GDM1 (cell line): ENCODE measurements at regions not wholly inside any gene's neighbourhood (a gene's known extent, or its start where the extent isn't known, plus 50 kb on each side); places are given as distances from the start of the nearest gene placed in this dataset.
"Not testable (repeated sequence)": the region's sequence is repeated elsewhere in the genome, so short reads cannot be mapped to it uniquely, and the experiment has no call there.

Experiments
- DNase-seq: peaks from one replicate; lab custom pipeline; 2025; lab: John Stamatoyannopoulos, UW

DNA sequence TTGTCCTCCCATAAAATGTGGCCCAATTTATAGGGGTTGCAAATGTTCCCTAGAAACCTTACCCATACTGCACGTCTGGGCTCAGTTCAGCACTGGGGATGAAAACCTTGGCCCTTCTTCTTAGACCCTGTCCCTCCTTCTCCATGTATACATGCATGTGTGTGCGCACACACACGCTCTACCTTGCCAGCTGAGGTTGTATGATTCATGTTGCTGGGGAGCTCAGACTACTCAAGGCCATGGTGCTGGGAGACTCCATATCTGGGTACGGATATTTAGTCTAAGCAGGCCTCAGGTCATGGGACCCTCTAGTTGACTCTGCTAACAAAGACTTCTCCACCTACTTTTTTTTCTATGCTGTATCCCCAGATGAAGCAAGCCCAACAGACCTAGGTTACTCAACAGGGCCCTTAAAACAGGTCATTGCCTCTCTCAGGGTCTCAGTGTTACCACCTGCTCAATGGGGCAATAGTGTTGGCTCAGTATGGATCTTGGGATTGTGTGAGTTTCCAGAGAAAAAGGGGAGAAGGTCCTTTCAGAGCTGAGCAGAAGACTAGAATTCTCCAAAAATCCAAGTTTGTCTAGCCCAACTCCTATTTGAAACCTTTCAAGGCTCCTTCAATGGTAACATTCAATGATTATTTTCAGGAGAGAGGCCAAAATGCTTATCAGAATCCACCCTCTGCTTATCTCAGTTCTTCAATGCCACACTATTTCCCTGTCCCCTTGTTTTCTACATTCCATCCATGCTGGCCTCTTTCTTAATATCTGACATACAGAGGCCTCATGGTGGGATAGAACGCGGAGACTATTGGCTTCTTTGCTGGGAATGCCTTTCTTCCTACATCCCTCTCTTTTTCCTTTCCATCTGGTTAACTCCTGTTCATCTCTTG, 123.6 kb upstream of the PITX1 start:
- no peak for DNase-seq

GRCh38 chr5:135156715-135157404, 122.8 kb upstream of the PITX1 start:
- no peak for DNase-seq

DNA sequence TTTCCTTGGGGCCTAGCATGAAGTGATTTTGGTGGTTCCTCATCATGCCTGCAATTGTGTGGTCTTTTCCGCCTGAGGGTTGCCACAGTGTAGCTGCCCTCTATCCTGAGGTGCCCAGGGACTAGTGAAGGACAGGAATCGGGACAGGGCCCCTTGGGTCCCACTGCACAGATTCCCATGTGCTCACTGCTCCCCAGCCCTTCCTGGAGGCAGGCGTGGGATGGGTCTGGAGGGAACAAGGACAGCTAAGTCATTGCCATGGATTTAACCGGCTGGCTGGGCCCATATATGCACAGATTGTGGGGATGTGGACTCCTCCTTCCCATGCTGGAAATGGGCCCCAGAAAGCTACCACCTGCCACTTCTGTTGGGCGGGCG, 122.3 kb upstream of the PITX1 start:
- no peak for DNase-seq

- no peak for DNase-seq
These were observed 121.7 kb upstream of the PITX1 start for GRCh38 chr5:135155616-135156214.

- no peak for DNase-seq
These were observed 120.9 kb upstream of the PITX1 start for GRCh38 chr5:135154961-135155360.

- no peak for DNase-seq
These were observed 120.2 kb upstream of the PITX1 start for GRCh38 chr5:135154197-135154596.

DNA sequence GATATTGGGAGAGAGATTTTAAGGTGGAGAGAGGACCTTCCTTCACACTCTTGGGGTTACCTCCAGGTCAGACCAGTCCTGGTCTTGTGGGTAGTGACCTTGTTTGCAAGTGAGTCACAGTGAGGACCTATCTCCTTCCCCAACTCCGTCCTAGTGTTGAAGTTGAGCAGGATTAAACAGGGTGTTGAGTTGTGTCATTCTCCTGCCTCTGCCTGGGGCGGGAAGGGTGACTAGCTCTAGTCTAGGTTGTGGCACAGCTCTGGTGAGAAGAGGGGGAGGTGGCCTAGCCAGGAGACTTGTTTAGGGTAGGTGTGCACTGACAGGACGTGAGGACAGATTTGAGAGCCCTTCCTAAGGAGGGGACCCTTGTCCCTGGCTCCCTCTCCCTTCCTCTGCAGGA, 119.6 kb upstream of the PITX1 start:
- no peak for DNase-seq

- no peak for DNase-seq
These were observed 119.2 kb upstream of the PITX1 start for GRCh38 chr5:135153259-135153658.

- not testable (repeated sequence) for DNase-seq
These were observed 117.6 kb upstream of the PITX1 start for GRCh38 chr5:135151660-135152059.

- DNase-seq: no peak
These were observed 117.2 kb upstream of the PITX1 start for GRCh38 chr5:135151256-135151655.

DNA sequence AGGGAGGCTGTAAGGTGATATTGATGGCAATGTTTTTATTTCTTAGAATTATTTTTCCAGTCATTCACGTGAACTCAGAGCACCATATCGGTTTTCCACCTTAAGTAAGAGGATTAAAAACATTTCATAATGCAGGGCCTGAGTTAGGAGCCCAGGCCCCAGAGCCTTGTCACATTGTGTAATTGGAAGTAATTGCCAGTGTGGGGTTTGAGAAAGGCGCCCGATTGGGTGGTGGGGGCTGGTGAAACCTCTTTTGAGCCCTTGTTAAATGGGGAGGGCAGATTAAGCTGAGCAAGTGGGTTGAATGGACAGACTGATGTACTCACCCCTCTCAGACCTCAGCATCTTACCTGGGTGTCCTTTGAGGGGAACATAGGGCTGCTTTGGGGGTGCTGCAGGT, 116.7 kb upstream of the PITX1 start:
- no peak for DNase-seq

DNA sequence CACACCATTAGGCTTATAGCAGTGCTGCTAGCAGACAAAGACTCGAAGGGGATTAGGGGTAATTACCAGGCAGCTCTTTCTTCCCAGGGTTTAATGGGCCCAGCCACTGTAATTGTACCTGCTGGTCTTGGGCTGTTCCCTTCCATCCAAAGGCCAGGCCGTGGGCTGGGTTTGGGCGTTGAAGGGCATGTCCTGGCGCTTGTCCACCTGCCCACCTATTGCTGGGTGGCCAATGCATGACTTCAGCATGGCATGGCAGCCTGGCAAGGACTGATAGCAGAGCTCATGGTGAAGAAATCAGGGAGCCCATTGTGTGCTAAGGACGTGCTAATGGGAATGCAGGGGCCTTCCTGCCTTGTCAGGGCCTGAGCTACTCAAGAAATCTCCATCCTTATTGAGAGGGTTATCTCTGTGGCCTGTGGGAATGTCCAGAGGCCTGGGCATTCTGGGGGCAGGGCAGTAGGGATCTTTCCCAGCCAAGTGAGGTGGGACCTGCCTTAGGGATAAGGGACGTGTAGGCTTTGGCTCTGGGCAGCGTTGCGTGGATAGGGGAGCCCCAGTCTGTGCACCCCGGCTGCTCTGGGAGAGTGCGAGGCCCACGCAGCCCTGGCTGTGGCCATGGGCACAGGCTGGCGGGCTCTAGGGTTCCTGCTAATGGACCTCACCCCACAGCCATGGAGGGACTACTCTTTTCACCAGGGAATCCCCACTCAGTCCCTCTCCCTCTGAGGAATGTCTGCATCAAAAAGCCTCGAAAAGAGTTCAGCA, 116.1 kb upstream of the PITX1 start:
- DNase-seq: no peak

DNA sequence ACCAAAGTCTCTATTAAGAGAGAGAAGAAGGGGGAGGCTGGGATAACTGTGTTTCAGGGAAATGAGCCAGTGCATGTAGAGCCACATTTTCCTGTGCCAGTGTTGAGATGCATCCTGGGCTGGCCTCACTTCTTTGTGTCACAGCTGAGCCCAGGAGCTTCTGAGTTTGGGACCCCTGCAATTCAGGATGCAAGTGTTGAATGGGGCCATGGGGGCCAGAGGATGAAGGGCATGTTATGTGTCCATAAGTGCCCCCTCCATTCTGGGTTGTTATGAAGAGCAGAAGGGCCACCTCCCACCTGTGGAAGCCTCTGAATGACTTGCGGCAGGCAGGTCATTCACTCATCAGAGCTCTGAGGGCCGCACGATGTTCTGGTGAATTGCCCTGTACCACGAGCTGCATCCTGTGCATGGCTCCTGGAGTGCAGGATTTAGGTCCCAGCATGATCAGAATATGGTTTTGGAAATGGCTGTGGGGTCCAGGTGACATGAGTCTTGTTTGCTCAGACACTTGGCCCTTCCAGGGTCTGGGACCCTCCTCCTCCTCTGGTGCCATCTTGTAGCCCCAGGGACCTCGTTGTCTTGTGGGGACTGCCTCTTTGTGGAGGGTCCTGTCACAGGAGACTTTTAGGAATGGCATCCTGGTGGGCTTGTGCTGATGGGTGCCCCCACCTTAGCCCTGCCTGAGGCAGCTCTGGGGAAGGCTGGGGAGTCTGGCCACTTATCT, 115.4 kb upstream of the PITX1 start:
- DNase-seq: no peak

DNA sequence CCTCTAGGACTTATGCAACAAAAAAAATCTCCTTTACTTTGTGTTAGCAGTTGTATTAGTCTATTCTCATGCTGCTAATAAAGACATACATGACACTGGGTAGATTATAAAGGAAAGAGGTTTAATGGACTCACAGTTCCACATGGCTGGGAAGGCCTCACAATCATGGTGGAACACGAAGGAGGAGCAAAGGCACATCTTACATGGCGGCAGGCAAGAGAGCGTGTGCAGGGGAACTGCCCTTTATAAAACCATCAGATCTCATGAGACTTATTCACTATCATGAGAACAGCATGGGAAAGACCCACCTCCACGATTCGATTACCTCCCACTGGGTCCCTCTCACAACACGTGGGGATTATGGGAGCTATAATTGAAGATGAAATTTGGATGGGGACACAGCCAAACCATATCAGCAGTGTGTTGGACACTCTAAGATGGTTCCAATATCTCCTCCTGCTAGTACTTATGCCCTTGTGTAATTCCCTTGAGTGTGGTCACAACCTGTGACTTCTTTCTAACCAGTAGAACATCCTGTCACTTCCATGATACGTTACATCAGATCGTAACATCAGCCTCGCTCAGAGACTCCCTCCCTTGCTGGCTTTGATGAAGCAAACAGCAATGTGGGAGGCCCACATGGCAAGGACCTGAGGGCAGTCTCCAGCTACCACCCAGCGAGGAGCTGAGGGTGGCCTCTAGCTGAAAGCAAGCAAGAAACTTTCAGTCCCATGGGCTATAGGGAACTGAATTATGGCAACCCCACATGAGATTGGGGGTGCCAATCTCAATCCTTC, 113.5 kb upstream of the PITX1 start:
- no peak for DNase-seq

GRCh38 chr5:135145985-135146384, 112.0 kb upstream of the PITX1 start:
- DNase-seq: no peak

- DNase-seq: not testable (repeated sequence)
These were observed 109.7 kb upstream of the PITX1 start for GRCh38 chr5:135143682-135144081.

DNA sequence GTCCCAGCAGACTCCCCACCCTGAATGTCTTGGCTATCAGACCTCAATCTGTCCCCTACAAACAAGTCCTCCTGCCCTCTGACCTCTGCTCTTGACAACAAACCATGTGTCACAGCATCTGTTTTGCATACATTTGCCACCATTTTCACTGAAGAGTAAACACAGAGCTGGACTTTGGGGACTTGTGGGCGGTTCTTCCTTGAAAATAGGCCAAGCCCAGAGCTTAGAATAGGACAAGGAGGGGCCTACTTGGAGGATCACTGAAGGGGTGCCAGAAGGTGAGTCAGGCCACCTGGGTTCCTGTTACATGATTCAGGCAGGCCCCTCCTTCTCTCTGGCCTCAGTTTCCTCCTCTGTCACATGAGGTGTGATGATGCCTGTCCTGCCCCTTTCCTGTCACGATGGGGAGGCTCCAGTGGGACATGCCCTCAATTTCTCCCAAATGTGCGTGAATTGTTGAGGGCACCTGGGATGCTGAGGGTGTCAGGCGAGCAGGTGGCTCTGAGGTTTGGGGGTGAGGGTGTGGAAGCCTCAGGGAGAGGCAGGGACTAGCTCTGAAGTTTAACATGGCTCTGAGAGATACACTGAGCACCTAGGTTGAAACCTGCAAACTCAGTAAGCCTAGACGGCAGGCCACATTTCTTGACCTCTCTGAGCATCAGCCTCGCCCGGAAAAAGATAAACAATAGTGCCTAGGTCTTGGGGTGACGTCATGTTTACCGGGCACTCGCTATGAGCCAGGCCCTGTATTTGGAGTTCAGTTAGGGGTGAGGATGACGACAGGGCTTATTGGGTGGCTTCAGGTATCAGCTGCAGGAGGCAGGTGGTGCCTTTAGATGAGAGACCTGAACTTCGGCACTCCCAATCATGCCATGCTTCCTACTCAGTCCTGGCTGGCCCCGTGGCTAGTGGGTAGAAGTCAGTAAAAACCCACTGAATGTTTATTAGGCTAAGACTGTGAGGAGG, 107.6 kb upstream of the PITX1 start:
- no peak for DNase-seq

DNA sequence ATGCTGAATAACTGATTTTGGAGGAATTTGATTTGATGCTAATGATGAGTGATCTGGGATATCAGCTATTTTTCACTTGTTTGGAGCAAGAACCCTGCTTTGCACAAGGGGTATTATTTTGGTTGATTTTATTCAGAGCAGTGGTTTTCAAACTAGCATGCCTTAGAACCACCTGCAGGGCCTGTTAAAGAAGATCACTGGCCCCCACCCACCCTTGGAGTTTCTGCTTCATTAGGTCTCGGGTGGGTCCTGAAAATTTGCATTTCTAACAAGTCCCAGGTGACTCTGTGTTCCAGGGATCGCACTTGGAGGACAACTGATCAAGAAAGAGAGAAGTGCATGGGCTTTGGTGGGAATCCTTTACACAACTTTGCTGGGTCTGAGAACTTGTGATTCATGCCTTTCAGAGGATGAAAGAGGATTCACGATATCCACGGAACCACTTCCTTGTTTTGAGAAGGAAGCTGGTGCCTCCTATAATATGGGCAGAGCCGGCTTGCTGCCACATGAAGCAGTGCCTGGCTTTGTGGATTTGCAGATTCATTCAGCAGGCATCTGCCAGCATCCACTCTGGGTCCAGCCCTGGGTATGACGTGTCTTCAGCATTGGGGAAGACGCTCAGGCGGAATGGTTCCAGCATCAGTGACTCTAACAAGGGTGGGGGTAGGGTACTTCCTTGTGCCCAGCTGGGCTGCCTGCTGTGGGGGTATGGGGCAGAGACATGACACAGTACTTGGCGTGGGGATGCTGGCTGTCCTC, 106.6 kb upstream of the PITX1 start:
- DNase-seq: no peak
